Neural cell (in vitro differentiated cells): ENCODE measurements at regions not wholly inside any gene's neighbourhood (a gene's known extent, or its start where the extent isn't known, plus 50 kb on each side); places are given as distances from the start of the nearest gene placed in this dataset.

Source experiments
- CTCF ChIP-seq: fragments of 450-650 bp; IDR thresholded peaks from 2 replicates; pipeline ENCODE4 v1.5.1; 2014; ENCODE audit warnings: antibody characterized with exemption, mild to moderate bottlenecking, moderate library complexity; ENCODE audit not compliant: poor library complexity, severe bottlenecking
- EZH2 ChIP-seq: fragments of 200-600, 300-800 bp; shearing (Covaris generic), sonication (generic); IDR thresholded peaks from 2 replicates; pipeline ENCODE4 v1.6.1; 2014; ENCODE audit warnings: antibody characterized with exemption, low read length, borderline replicate concordance, mild to moderate bottlenecking; ENCODE audit not compliant: insufficient read depth, poor library complexity, severe bottlenecking

DNA sequence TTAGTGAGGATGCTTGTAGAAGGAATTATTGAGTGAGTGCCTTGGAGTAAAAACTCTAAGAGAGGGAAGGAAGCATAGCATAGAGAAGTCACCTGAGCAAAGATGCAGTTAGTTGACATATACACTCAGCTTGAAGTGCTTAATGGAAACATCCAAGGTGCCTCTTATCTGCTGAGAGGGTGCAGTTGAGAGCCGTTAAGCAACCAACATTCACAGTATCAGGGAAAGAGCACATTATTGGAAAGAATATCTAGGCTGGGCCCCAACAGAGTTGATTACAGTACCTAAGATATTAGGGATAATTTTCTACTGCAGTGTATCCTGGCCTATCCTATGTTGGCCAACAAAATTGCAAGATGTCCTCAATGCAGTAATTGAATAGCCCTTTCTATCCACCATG lies 302.0 kb downstream of the ETV1 start:
- no peak for TF ChIP-seq CTCF
- TF ChIP-seq EZH2 = no peak
